HepG2 (cell line): ENCODE measurements at regions not wholly inside any gene's neighbourhood (a gene's known extent, or its start where the extent isn't known, plus 50 kb on each side); places are given as distances from the start of the nearest gene placed in this dataset.

Experiments used
- ATAC-seq: fragments of 200-7000 bp; cut with Tn5 transposase; 3 replicates; pipeline ENCODE4 v1.9.1; 2020; ENCODE audit warnings: mild to moderate bottlenecking, moderate library complexity
- BruUV-seq: library from RNA; stranded (reverse); fragments of 400-500 nt; replicated peaks from 2 replicates; lab custom pipeline; 2021; lab: Mats Ljungman, UMichigan
- CTCF ChIA-PET: fragments of 300-600 bp; formaldehyde crosslinking; extraction: SDS; loops from one replicate; lab custom pipeline; 2021; ENCODE audit warnings: low total read pairs, inconsistent platforms, low intra/inter-chr PET ratio; lab: Yijun Ruan, JAX
- POLR2A ChIA-PET: fragments of 350-600 bp; sonication (Branson Sonifier 250); formaldehyde crosslinking; loops from one replicate; lab custom pipeline; 2020; ENCODE audit warnings: antibody characterized with exemption, inconsistent platforms; lab: Yijun Ruan, JAX
- DNase-seq: peaks from one replicate; pipeline ENCODE4 v3.0.0-alpha.2; 2015; ENCODE audit warnings: low spot score
- FAIRE-seq: peaks from 3 replicates; lab custom pipeline; 2011; peaks lifted over from hg19 to GRCh38; lab: Jason Lieb, UNC
- H2AFZ ChIP-seq: one replicate; pipeline ENCODE4 v1.6.1; 2011; ENCODE audit warnings: low read length, inconsistent platforms
- H3K27ac ChIP-seq: fragments of 300-600 bp; 3 replicates; pipeline ENCODE4 v1.8.0; 2011; ENCODE audit warnings: mixed run types, mild to moderate bottlenecking, mixed read lengths, low read length, inconsistent platforms; ENCODE audit not compliant: insufficient read depth; ENCODE audit errors: extremely low read length
- H3K27me3 ChIP-seq, 2 experiments: fragments of 200-600 bp in 1 of 2; 2 replicates in 1 of 2; 3 replicates in 1 of 2; pipeline versions ENCODE4 v1.6.0 to v1.8.0; 2011; ENCODE audit warnings: low read length in 2 of 2, mild to moderate bottlenecking in 2 of 2, moderate library complexity in 2 of 2, inconsistent platforms in 1 of 2; ENCODE audit not compliant: insufficient read depth in 2 of 2, control insufficient read depth in 1 of 2
- H3K36me3 ChIP-seq, 2 experiments: fragments of 200-600 bp in 1 of 2; replicated peaks in 1 of 2; 2 replicates in 1 of 2; 3 replicates in 1 of 2; pipeline versions ENCODE4 v1.5.1 to v1.8.0; 2011; ENCODE audit warnings: low read length in 2 of 2, inconsistent platforms in 1 of 2; ENCODE audit not compliant: insufficient read depth in 2 of 2, control insufficient read depth in 1 of 2
- H3K4me1 ChIP-seq: 2 replicates; pipeline ENCODE4 v1.5.1; 2012; ENCODE audit warnings: low read length, inconsistent platforms; ENCODE audit not compliant: insufficient read depth
- H3K4me2 ChIP-seq: 2 replicates; pipeline ENCODE4 v1.6.0; 2011; ENCODE audit warnings: low read depth, low read length, inconsistent platforms
- H3K4me3 ChIP-seq, 3 experiments: fragments of 200-600 bp in 1 of 3; sonication (generic), shearing (Covaris generic) in 1 of 3; replicated peaks in 1 of 3; 2 replicates each; pipeline ENCODE4 v1.5.1; 2011 to 2016; ENCODE audit warnings: low read length in 3 of 3, inconsistent platforms in 2 of 3, low read depth in 2 of 3, mild to moderate bottlenecking in 2 of 3, control low read depth in 1 of 3, mixed read lengths in 1 of 3; ENCODE audit not compliant: insufficient read depth in 1 of 3
- H3K79me2 ChIP-seq: one replicate; pipeline ENCODE4 v1.6.1; 2011; ENCODE audit warnings: low read length, inconsistent platforms; ENCODE audit not compliant: insufficient read depth
- H3K9ac ChIP-seq: 2 replicates; pipeline ENCODE4 v1.6.0; 2011; ENCODE audit warnings: mild to moderate bottlenecking, low read depth, low read length, inconsistent platforms; ENCODE audit not compliant: insufficient read depth
- H3K9me3 ChIP-seq: 2 replicates; pipeline ENCODE4 v1.5.1; 2012; ENCODE audit warnings: mild to moderate bottlenecking, low read length
- H4K20me1 ChIP-seq: 2 replicates; pipeline ENCODE4 v1.6.0; 2011; ENCODE audit warnings: inconsistent platforms, mild to moderate bottlenecking, low read length, moderate library complexity; ENCODE audit not compliant: insufficient read depth
- BCL3 ChIP-seq: sonication (generic); formaldehyde crosslinking; IDR thresholded peaks from 2 replicates; pipeline ENCODE4 v1.5.1; 2020; ENCODE audit warnings: mild to moderate bottlenecking, missing genetic modification reagents, moderate library complexity
- CHCHD3 ChIP-seq: sonication (generic); formaldehyde crosslinking; IDR thresholded peaks from 2 replicates; pipeline ENCODE4 v1.8.0; 2022; ENCODE audit warnings: mild to moderate bottlenecking, missing genetic modification reagents, moderate library complexity
- HOMEZ ChIP-seq: IDR thresholded peaks from 2 replicates; pipeline ENCODE4 v1.6.1; 2016; ENCODE audit warnings: low read depth
- NPAS2 ChIP-seq: sonication (generic); formaldehyde crosslinking; IDR thresholded peaks from 2 replicates; pipeline ENCODE4 v1.8.0; 2022; ENCODE audit warnings: mild to moderate bottlenecking, missing genetic modification reagents, borderline replicate concordance
- RERE ChIP-seq: IDR thresholded peaks from 2 replicates; pipeline ENCODE4 v1.6.1; 2016; ENCODE audit warnings: low read depth, missing genetic modification reagents, missing compliant biosample characterization
- TBX2 ChIP-seq: sonication (generic); formaldehyde crosslinking; IDR thresholded peaks from 2 replicates; pipeline ENCODE4 v1.5.0; 2020; ENCODE audit warnings: missing genetic modification reagents, mild to moderate bottlenecking, borderline replicate concordance
- ZNF143 ChIP-seq: sonication (generic); formaldehyde crosslinking; IDR thresholded peaks from 2 replicates; pipeline ENCODE4 v1.4.0; 2020; ENCODE audit warnings: missing genetic modification reagents
- ZNF572 ChIP-seq: sonication (generic); formaldehyde crosslinking; IDR thresholded peaks from 2 replicates; pipeline ENCODE4 v1.5.1; 2020; ENCODE audit warnings: mild to moderate bottlenecking, missing genetic modification reagents
- WGBS: methylation state at CpG from one replicate; pipeline ENCODE4 v1.1.6; 2017; ENCODE audit warnings: low lambda C conversion rate; 5-methylcytosine and 5-hydroxymethylcytosine counted together
- in situ Hi-C: cut with HindIII; loops from 2 replicates; pipeline ENCODE4 v1.10.0; 2017; ENCODE audit warnings: low pct_unique_long_range_greater_than_20kb; ENCODE audit not compliant: extremely low pct_ligation_motif_present
- intact Hi-C: fragments of 100-400 bp; cut with micrococcal nuclease; formaldehyde crosslinking; loops from one replicate; pipeline ENCODE4 v1.10.0; 2022; ENCODE audit not compliant: unreplicated experiment

- TF ChIP-seq NPAS2, result no peak
- no peak for TF ChIP-seq CHCHD3 (CRISPR knock-in tag)
- no peak for TF ChIP-seq ZNF572 (CRISPR knock-in tag)
- TF ChIP-seq BCL3 (CRISPR knock-in tag), result no peak
- TF ChIP-seq TBX2 (CRISPR knock-in tag), result no peak
- no peak for TF ChIP-seq HOMEZ (CRISPR knock-in tag)
- no peak for TF ChIP-seq RERE (CRISPR knock-in tag)
- no peak for TF ChIP-seq ZNF143
- no TSS peak for BruUV-seq
- H3K4me3 ChIP-seq, result no peak overlapping the region
- ATAC-seq (no peak), DNase-seq (no peak), FAIRE-seq (no peak)
- no peaks in the 10 kb centered on the region for H3K36me3 ChIP-seq
- H3K4me2 ChIP-seq, result no peak overlapping the region
- POLR2A ChIA-PET, result no interaction called here
- no peaks in the 10 kb centered on the region for H3K4me1 ChIP-seq
- peaks cover 0 to 3% of the 10 kb centered on the region in 2 experiments; a peak in 1 of 5 replicates for H3K27me3 ChIP-seq
- no peak overlapping the region for H2AFZ ChIP-seq
- H3K9me3 ChIP-seq, result no peaks in the 10 kb centered on the region
- no peaks in the 10 kb centered on the region for H4K20me1 ChIP-seq
- CTCF ChIA-PET, result no interaction called here
- in situ Hi-C loops (no loop called here), intact Hi-C loops (no loop called here)
- 26% methylated on average over 4 of the region's 4 CpGs for WGBS
- no peaks in the 10 kb centered on the region for H3K79me2 ChIP-seq
- H3K27ac ChIP-seq, result no peak overlapping the region
- no peak overlapping the region for H3K9ac ChIP-seq
Measured at GRCh38 chr7:54812756-54813322, 53.8 kb upstream of the SEC61G start.
